ENCODE measurements at regions not wholly inside any gene's neighbourhood (a gene's known extent, or its start where the extent isn't known, plus 50 kb on each side); places are given as distances from the start of the nearest gene placed in this dataset.

- ATAC-seq (ENCODE audit: low FRiP score) (no peak), DNase-seq (no peak)
- Histone ChIP-seq H3K36me3 (ENCODE audit: control insufficient read depth in 1 of 2, insufficient read depth in 2 of 2, low read length in 1 of 2) (no peaks in the 10 kb centered on the region), H3K4me1 (ENCODE audit: control insufficient read depth in 1 of 2, insufficient read depth in 2 of 2, low read length in 2 of 2) (peaks cover 0 to 5% of the 10 kb centered on the region in 2 donors), H3K4me3 (ENCODE audit: low read length in 2 of 2) (no peak overlapping the region), H3K9me3 (ENCODE audit: control insufficient read depth, low read length) (no peaks in the 10 kb centered on the region), H3K27ac (ENCODE audit: low read depth in 1 of 2, low read length in 2 of 2) (no peak overlapping the region), H3K27me3 (ENCODE audit: control insufficient read depth in 1 of 2, insufficient read depth in 2 of 2, low read length in 1 of 2) (no peaks in the 10 kb centered on the region)
- intact Hi-C loops (cut with DNase I), result no loop called here
- WGBS, 2 donors, result 8 to 17% methylated on average over 3 of the region's 3 CpGs
These were observed 590.2 kb upstream of the MEF2C start for GRCh38 chr5:89473196-89473595.

DNA sequence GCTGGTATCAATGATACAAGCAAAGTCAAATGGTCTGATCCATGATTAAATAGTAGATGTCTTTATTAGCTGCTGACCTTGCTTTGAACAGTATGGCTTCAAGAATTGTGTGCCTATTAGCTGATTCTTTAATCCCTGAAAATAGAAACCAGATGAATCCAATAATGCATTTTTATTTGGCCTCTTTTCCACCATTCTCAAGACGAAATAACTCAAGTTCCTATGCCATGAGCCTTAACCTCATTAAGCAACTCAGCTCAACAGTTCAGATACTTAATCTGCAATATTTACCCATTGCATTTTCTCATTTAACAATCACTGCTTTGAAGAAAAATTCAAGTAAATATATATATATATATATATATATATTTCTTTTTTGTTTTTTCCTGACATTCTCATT, 588.6 kb upstream of the MEF2C start:
- Histone ChIP-seq H3K9me3 (ENCODE audit: control insufficient read depth, low read length) (no peaks in the 10 kb centered on the region), H3K36me3 (ENCODE audit: control insufficient read depth in 1 of 2, insufficient read depth in 2 of 2, low read length in 1 of 2) (no peaks in the 10 kb centered on the region), H3K4me3 (ENCODE audit: low read length in 2 of 2) (no peak overlapping the region), H3K27ac (ENCODE audit: low read depth in 1 of 2, low read length in 2 of 2) (no peak overlapping the region), H3K4me1 (ENCODE audit: control insufficient read depth in 1 of 2, insufficient read depth in 2 of 2, low read length in 2 of 2) (peaks cover 0 to 5% of the 10 kb centered on the region in 2 donors), H3K27me3 (ENCODE audit: control insufficient read depth in 1 of 2, insufficient read depth in 2 of 2, low read length in 1 of 2) (no peaks in the 10 kb centered on the region)
- DNase-seq, result no peak
- ATAC-seq (ENCODE audit: low FRiP score), result no peak
- intact Hi-C loops (cut with DNase I), result no loop called here
- 52 to 74% methylated on average over 1 of the region's 1 CpG for WGBS, 2 donors

DNA sequence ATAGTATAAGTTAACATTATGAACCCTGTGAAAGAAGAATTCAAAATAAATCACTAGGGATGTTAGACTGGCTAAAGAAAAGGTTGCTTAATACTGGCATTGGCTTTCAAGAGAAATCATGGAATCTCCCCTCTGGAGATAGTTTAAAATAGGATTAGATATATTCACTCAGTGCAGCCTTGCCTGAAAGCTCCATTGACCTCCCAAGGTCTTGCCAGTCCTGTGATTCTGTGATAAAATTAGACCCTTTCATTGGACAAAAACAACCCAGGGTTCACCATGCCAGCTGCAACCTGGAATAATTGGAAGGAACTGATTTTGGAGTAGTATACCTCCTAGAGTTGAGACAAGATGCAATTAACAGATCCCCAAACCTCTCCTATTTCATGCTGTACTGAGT, 588.1 kb upstream of the MEF2C start:
- intact Hi-C loops (cut with DNase I), result no loop called here
- Histone ChIP-seq H3K27ac (ENCODE audit: low read depth in 1 of 2, low read length in 2 of 2) (no peak overlapping the region), H3K4me3 (ENCODE audit: low read length in 2 of 2) (no peak overlapping the region), H3K27me3 (ENCODE audit: control insufficient read depth in 1 of 2, insufficient read depth in 2 of 2, low read length in 1 of 2) (no peaks in the 10 kb centered on the region), H3K4me1 (ENCODE audit: control insufficient read depth in 1 of 2, insufficient read depth in 2 of 2, low read length in 2 of 2) (peaks cover 0 to 5% of the 10 kb centered on the region in 2 donors), H3K9me3 (ENCODE audit: control insufficient read depth, low read length) (no peaks in the 10 kb centered on the region), H3K36me3 (ENCODE audit: control insufficient read depth in 1 of 2, insufficient read depth in 2 of 2, low read length in 1 of 2) (no peaks in the 10 kb centered on the region)
- DNase-seq (no peak), ATAC-seq (ENCODE audit: low FRiP score) (no peak)

GRCh38 chr5:89470658-89471057, 587.7 kb upstream of the MEF2C start:
- H3K27me3 ChIP-seq (ENCODE audit: control insufficient read depth in 1 of 2, insufficient read depth in 2 of 2, low read length in 1 of 2), result no peaks in the 10 kb centered on the region
- H3K4me1 ChIP-seq (ENCODE audit: control insufficient read depth in 1 of 2, insufficient read depth in 2 of 2, low read length in 2 of 2), result peaks cover 0 to 5% of the 10 kb centered on the region in 2 donors
- intact Hi-C loops (cut with DNase I), result no loop called here
- no peak overlapping the region for H3K27ac ChIP-seq (ENCODE audit: low read depth in 1 of 2, low read length in 2 of 2)
- ATAC-seq (ENCODE audit: low FRiP score), result no peak
- H3K4me3 ChIP-seq (ENCODE audit: low read length in 2 of 2), result no peak overlapping the region
- no peak for DNase-seq
- 65 to 67% methylated on average over 1 of the region's 1 CpG for WGBS, 2 donors
- no peaks in the 10 kb centered on the region for H3K9me3 ChIP-seq (ENCODE audit: control insufficient read depth, low read length)
- no peaks in the 10 kb centered on the region for H3K36me3 ChIP-seq (ENCODE audit: control insufficient read depth in 1 of 2, insufficient read depth in 2 of 2, low read length in 1 of 2)

- intact Hi-C loops (cut with DNase I), result loop anchor here in 1 of 2 donors (10.0 kb wide), 1 partner anchor 573 kb away; the partner anchor contains the start of gene MEF2C
- WGBS, 2 donors, result 67 to 79% methylated on average over 1 of the region's 1 CpG
- Histone ChIP-seq H3K27ac (ENCODE audit: low read depth in 1 of 2, low read length in 2 of 2) (peak overlapping the region in 1 of 2 donors; percentile 64), H3K27me3 (ENCODE audit: control insufficient read depth in 1 of 2, insufficient read depth in 2 of 2, low read length in 1 of 2) (no peaks in the 10 kb centered on the region), H3K9me3 (ENCODE audit: control insufficient read depth, low read length) (no peaks in the 10 kb centered on the region), H3K4me1 (ENCODE audit: control insufficient read depth in 1 of 2, insufficient read depth in 2 of 2, low read length in 2 of 2) (no peaks in the 10 kb centered on the region), H3K4me3 (ENCODE audit: low read length in 2 of 2) (no peak overlapping the region), H3K36me3 (ENCODE audit: control insufficient read depth in 1 of 2, insufficient read depth in 2 of 2, low read length in 1 of 2) (no peaks in the 10 kb centered on the region)
- no peak for DNase-seq
- no peak for ATAC-seq (ENCODE audit: low FRiP score)
These were observed 575.3 kb upstream of the MEF2C start for GRCh38 chr5:89458332-89458656.

DNA sequence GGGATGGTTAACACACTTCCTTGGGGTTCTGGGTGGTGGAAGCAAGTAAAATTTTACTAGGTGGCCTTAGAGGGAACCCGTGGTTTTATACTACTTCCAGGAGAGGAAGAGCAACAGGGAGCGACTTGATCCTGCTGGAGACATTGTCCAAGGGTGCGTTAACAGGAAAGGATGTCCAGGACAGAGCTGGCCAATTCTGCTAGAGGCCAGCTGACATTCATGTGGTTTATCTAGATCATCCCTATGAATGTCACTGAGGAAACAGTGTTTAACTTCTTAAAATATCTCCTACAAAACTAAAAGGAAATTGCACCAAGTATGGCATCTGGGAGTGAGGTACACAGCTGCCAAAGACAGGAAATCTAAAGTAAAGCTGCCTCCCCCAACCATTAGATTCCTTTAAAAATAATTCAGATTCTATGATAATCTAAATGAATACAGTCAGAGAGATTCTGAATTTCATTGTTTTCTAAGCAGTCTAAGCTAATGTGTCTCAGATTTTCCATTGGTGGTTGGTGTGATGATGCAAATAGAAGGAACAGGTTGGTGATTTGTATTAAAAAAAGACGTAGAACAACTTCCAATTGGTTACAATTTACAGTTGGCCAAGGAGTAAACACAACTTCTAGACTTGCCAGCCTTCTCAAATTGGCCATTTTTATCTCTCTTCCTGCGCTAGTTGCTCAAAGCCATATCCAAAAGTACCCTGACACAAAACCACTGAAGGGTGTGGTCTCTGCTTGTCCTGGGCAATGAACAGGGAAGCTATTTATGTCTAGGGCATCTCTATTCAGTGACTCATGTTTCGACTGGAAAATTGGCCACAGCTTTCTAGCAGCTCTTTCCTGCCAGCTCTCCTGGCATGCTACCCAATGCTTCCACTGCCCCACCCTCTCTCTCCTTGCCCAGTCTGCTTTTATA, 574.7 kb upstream of the MEF2C start:
- no peaks in the 10 kb centered on the region for H3K36me3 ChIP-seq (ENCODE audit: control insufficient read depth in 1 of 2, insufficient read depth in 2 of 2, low read length in 1 of 2)
- no peaks in the 10 kb centered on the region for H3K4me1 ChIP-seq (ENCODE audit: control insufficient read depth in 1 of 2, insufficient read depth in 2 of 2, low read length in 2 of 2)
- H3K27me3 ChIP-seq (ENCODE audit: control insufficient read depth in 1 of 2, insufficient read depth in 2 of 2, low read length in 1 of 2), result no peaks in the 10 kb centered on the region
- peak overlapping the region; percentile 17 to 51 for H3K27ac ChIP-seq (ENCODE audit: low read depth in 1 of 2, low read length in 2 of 2)
- 39 to 45% methylated on average over 6 of the region's 6 CpGs for whole genome bisulfite sequencing, 2 donors
- intact Hi-C loops (cut with DNase I), result loop anchor here in 1 of 2 donors (10.0 kb wide), 1 partner anchor 573 kb away; the partner anchor contains the start of gene MEF2C
- H3K9me3 ChIP-seq (ENCODE audit: control insufficient read depth, low read length), result no peaks in the 10 kb centered on the region
- peak; percentile 92 for ATAC-seq (ENCODE audit: low FRiP score)
- peak; percentile 79 to 81 for DNase-seq
- no peak overlapping the region for H3K4me3 ChIP-seq (ENCODE audit: low read length in 2 of 2)

DNA sequence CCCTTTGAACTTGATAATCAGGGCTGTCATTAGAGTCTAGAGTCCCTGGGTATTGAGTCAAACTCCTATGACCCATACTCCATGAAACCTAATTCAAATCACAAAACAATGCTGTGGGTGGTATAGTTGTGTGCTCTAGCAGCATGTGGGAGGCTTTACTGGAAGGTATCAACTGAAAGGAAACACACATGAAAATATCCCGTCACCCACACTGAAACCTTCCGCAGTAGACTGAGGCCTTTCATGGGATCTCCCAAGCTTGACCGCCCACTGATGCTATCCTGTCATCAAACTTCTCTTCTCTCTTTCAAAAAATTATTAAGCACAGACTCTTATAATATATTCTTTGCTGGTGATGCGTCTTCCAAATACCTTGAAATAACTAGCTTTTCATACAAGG, 569.1 kb upstream of the MEF2C start:
- DNase-seq (no peak), ATAC-seq (ENCODE audit: low FRiP score) (no peak)
- no peaks in the 10 kb centered on the region for H3K9me3 ChIP-seq (ENCODE audit: control insufficient read depth, low read length)
- no peaks in the 10 kb centered on the region for H3K27me3 ChIP-seq (ENCODE audit: control insufficient read depth in 1 of 2, insufficient read depth in 2 of 2, low read length in 1 of 2)
- 96 to 97% methylated on average over 4 of the region's 4 CpGs for WGBS, 2 donors
- no peaks in the 10 kb centered on the region for H3K36me3 ChIP-seq (ENCODE audit: control insufficient read depth in 1 of 2, insufficient read depth in 2 of 2, low read length in 1 of 2)
- no peak overlapping the region for H3K27ac ChIP-seq (ENCODE audit: low read depth in 1 of 2, low read length in 2 of 2)
- no peaks in the 10 kb centered on the region for H3K4me1 ChIP-seq (ENCODE audit: control insufficient read depth in 1 of 2, insufficient read depth in 2 of 2, low read length in 2 of 2)
- H3K4me3 ChIP-seq (ENCODE audit: low read length in 2 of 2), result no peak overlapping the region
- intact Hi-C loops (cut with DNase I), result loop anchor here in 1 of 2 donors (10.0 kb wide), 1 partner anchor 567 kb away; the partner anchor contains the start of gene MEF2C

DNA sequence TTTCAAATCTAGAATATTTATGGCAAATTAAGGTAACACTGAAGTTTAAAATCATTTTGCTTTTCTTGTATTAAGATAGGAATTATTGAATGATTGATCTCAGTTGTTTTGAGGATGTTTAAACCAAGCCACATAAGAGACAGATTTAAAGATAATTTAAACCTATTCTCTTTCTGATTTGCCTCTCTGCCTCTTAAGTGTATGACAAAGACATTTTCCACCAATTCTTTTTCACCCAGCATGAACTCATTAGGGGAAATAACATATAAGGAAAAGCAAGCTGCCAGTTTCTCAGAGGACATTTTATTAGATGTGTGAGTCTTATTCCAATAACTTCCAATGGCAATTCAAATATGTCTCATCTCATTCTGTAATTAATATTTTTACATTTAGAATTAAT, 568.3 kb upstream of the MEF2C start:
- Histone ChIP-seq H3K4me1 (ENCODE audit: control insufficient read depth in 1 of 2, insufficient read depth in 2 of 2, low read length in 2 of 2) (no peaks in the 10 kb centered on the region), H3K9me3 (ENCODE audit: control insufficient read depth, low read length) (no peaks in the 10 kb centered on the region), H3K36me3 (ENCODE audit: control insufficient read depth in 1 of 2, insufficient read depth in 2 of 2, low read length in 1 of 2) (no peaks in the 10 kb centered on the region), H3K27ac (ENCODE audit: low read depth in 1 of 2, low read length in 2 of 2) (no peak overlapping the region), H3K27me3 (ENCODE audit: control insufficient read depth in 1 of 2, insufficient read depth in 2 of 2, low read length in 1 of 2) (no peaks in the 10 kb centered on the region), H3K4me3 (ENCODE audit: low read length in 2 of 2) (no peak overlapping the region)
- intact Hi-C loops (cut with DNase I), result loop anchor here in 1 of 2 donors (10.0 kb wide), 1 partner anchor 566 kb away; the partner anchor contains the start of gene MEF2C
- no peak for DNase-seq
- ATAC-seq (ENCODE audit: low FRiP score), result no peak

- 87 to 98% methylated on average over 1 of the region's 1 CpG for WGBS, 2 donors
- Histone ChIP-seq H3K27me3 (ENCODE audit: control insufficient read depth in 1 of 2, insufficient read depth in 2 of 2, low read length in 1 of 2) (no peaks in the 10 kb centered on the region), H3K36me3 (ENCODE audit: control insufficient read depth in 1 of 2, insufficient read depth in 2 of 2, low read length in 1 of 2) (no peaks in the 10 kb centered on the region), H3K9me3 (ENCODE audit: control insufficient read depth, low read length) (no peaks in the 10 kb centered on the region), H3K4me1 (ENCODE audit: control insufficient read depth in 1 of 2, insufficient read depth in 2 of 2, low read length in 2 of 2) (no peaks in the 10 kb centered on the region), H3K27ac (ENCODE audit: low read depth in 1 of 2, low read length in 2 of 2) (no peak overlapping the region), H3K4me3 (ENCODE audit: low read length in 2 of 2) (no peak overlapping the region)
- no peak for DNase-seq
- ATAC-seq (ENCODE audit: low FRiP score), result no peak
- intact Hi-C loops (cut with DNase I), result loop anchor here in 1 of 2 donors (10.0 kb wide), 1 partner anchor 565 kb away; the partner anchor contains the start of gene MEF2C
These were observed 567.2 kb upstream of the MEF2C start for GRCh38 chr5:89450149-89450538.
